PC-3 (cell line): ENCODE measurements at regions not wholly inside any gene's neighbourhood (a gene's known extent, or its start where the extent isn't known, plus 50 kb on each side); places are given as distances from the start of the nearest gene placed in this dataset.
"Not testable (repeated sequence)": the region's sequence is repeated elsewhere in the genome, so short reads cannot be mapped to it uniquely, and the experiment has no call there.

Experiments used
- ATAC-seq: fragments of 200-7000 bp; cut with Tn5 transposase; 2 replicates; pipeline ENCODE4 v1.9.1; 2020; ENCODE audit warnings: mild to moderate bottlenecking, moderate library complexity
- BruUV-seq: library from RNA; stranded (reverse); fragments of 400-500 nt; replicated peaks from 2 replicates; lab custom pipeline; 2021; lab: Mats Ljungman, UMichigan
- CTCF ChIA-PET: fragments of 300-600 bp; sonication (Branson Sonifier 250); formaldehyde crosslinking; loops from one replicate; lab custom pipeline; 2022; ENCODE audit warnings: antibody characterized with exemption; lab: Charles Lee
- POLR2A ChIA-PET: fragments of 300-600 bp; sonication (Branson Sonifier 250); formaldehyde crosslinking; loops from one replicate; lab custom pipeline; 2022; ENCODE audit warnings: antibody characterized with exemption; ENCODE audit not compliant: unreplicated experiment; lab: Charles Lee
- DNase-seq: peaks from one replicate; pipeline ENCODE4 v3.0.0-alpha.2; 2015
- H2AFZ ChIP-seq: fragments of 300-600 bp; sonication (generic); 2 replicates; pipeline ENCODE4 v1.6.0; 2016; ENCODE audit warnings: antibody characterized with exemption, low read length
- H3F3A ChIP-seq: fragments of 300-600 bp; sonication (generic); one replicate; pipeline ENCODE4 v1.6.0; 2017; ENCODE audit warnings: antibody characterized with exemption, low read length, control low read depth, mild to moderate bottlenecking; ENCODE audit not compliant: unreplicated experiment
- H3K27ac ChIP-seq: fragments of 300-600 bp; sonication (generic); 2 replicates; pipeline ENCODE4 v1.5.1; 2016; ENCODE audit warnings: mild to moderate bottlenecking, low read length
- H3K27me3 ChIP-seq: fragments of 300-600 bp; sonication (generic); 2 replicates; pipeline ENCODE4 v1.6.1; 2016; ENCODE audit warnings: low read length, mixed read lengths
- H3K36me3 ChIP-seq: fragments of 300-600 bp; sonication (generic); 2 replicates; pipeline ENCODE4 v1.6.1; 2016; ENCODE audit warnings: low read depth, mixed run types, low read length, mixed read lengths
- H3K4me1 ChIP-seq: fragments of 300-600 bp; sonication (generic); 2 replicates; pipeline ENCODE4 v1.5.1; 2016; ENCODE audit warnings: low read length; ENCODE audit not compliant: insufficient read depth
- H3K4me2 ChIP-seq: fragments of 300-600 bp; sonication (generic); 2 replicates; pipeline ENCODE4 v1.6.0; 2016; ENCODE audit warnings: low read length
- H3K4me3 ChIP-seq: fragments of 300-600 bp; sonication (generic); 2 replicates; pipeline ENCODE4 v1.5.1; 2016; ENCODE audit warnings: mild to moderate bottlenecking, low read length, mixed read lengths
- H3K79me2 ChIP-seq: fragments of 300-600 bp; sonication (generic); 2 replicates; pipeline ENCODE4 v1.6.1; 2017; ENCODE audit warnings: low read length, mixed read lengths
- H3K9ac ChIP-seq: fragments of 300-600 bp; sonication (generic); 2 replicates; pipeline ENCODE4 v1.6.0; 2016; ENCODE audit warnings: mild to moderate bottlenecking, low read length
- H3K9me2 ChIP-seq: fragments of 300-600 bp; sonication (generic); replicated peaks from 2 replicates; pipeline ENCODE4 v1.6.1; 2016; ENCODE audit warnings: mixed run types, low read length, mixed read lengths
- H3K9me3 ChIP-seq: fragments of 300-600 bp; sonication (generic); 2 replicates; pipeline ENCODE4 v1.6.1; 2016; ENCODE audit warnings: low read length, mixed read lengths
- H4K20me1 ChIP-seq: fragments of 300-600 bp; sonication (generic); 2 replicates; pipeline ENCODE4 v1.6.1; 2016; ENCODE audit warnings: low read length, mixed read lengths
- EZH2 ChIP-seq: fragments of 300-600 bp; sonication (generic); IDR thresholded peaks from one replicate; pipeline ENCODE4 v1.6.1; 2017; ENCODE audit warnings: antibody characterized with exemption, mild to moderate bottlenecking, low read length; ENCODE audit not compliant: unreplicated experiment
- EZH2phosphoT487 ChIP-seq: fragments of 300-600 bp; sonication (generic); IDR thresholded peaks from 2 replicates; pipeline ENCODE4 v1.6.1; 2018; ENCODE audit warnings: mild to moderate bottlenecking, antibody characterized with exemption, low read length, borderline replicate concordance
- intact Hi-C: fragments of 100-400 bp; cut with micrococcal nuclease; formaldehyde crosslinking; loops from 2 replicates; pipeline ENCODE4 v1.9.0; 2023
- TF ChIP-seq, protein P1 (sequence below): fragments of 300-600 bp; sonication (generic); conservative IDR thresholded peaks from 2 replicates; pipeline ENCODE4 v1.5.1; 2017; ENCODE audit warnings: antibody characterized with exemption, low read depth, mild to moderate bottlenecking, low read length

- Histone ChIP-seq H3K36me3 (no peaks in the 10 kb centered on the region), H3K4me2 (no peak overlapping the region), H4K20me1 (no peaks in the 10 kb centered on the region), H3K4me1 (no peaks in the 10 kb centered on the region), H3K79me2 (no peaks in the 10 kb centered on the region), H2AFZ (no peak overlapping the region), H3K9me2 (no peaks in the 10 kb centered on the region), H3K27me3 (no peaks in the 10 kb centered on the region), H3F3A (no peaks in the 10 kb centered on the region), H3K4me3 (no peak overlapping the region), H3K27ac (no peak overlapping the region), H3K9me3 (no peaks in the 10 kb centered on the region), H3K9ac (no peak overlapping the region)
- BruUV-seq, result no TSS peak
- no peak for ATAC-seq
- CTCF ChIA-PET, result no interaction called here
- POLR2A ChIA-PET, result no interaction called here
- DNase-seq, result no peak
- intact Hi-C loops, result no loop called here
- TF ChIP-seq, protein P1, sequence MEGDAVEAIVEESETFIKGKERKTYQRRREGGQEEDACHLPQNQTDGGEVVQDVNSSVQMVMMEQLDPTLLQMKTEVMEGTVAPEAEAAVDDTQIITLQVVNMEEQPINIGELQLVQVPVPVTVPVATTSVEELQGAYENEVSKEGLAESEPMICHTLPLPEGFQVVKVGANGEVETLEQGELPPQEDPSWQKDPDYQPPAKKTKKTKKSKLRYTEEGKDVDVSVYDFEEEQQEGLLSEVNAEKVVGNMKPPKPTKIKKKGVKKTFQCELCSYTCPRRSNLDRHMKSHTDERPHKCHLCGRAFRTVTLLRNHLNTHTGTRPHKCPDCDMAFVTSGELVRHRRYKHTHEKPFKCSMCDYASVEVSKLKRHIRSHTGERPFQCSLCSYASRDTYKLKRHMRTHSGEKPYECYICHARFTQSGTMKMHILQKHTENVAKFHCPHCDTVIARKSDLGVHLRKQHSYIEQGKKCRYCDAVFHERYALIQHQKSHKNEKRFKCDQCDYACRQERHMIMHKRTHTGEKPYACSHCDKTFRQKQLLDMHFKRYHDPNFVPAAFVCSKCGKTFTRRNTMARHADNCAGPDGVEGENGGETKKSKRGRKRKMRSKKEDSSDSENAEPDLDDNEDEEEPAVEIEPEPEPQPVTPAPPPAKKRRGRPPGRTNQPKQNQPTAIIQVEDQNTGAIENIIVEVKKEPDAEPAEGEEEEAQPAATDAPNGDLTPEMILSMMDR, result no peak
- TF ChIP-seq EZH2 (no peak), EZH2phosphoT487 (no peak)
Observed at GRCh38 chr12:38118632-38119031, 197.9 kb upstream of the ALG10B start.

DNA sequence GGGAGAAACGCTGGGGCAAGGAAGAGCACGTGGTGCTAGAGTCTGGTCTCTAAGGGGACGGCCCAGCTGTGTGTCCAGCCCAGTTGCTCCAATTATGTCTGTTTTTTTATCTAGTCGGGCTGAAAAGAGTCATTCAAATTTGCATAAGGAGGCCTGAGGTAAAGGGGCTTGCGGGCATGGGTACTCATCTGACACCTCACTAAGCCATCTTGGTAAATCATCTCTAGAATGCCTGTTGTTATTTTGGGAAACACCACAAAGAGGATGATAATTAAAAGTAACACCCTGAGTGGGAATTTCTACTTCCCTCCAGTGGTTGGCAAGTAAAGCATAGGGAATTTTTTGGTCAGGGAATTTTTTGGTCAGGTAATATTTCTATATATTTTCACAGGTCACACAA is 196.1 kb upstream of the ALG10B start:
- Histone ChIP-seq H3K9me2 (no peaks in the 10 kb centered on the region), H3F3A (no peaks in the 10 kb centered on the region), H4K20me1 (no peaks in the 10 kb centered on the region), H3K4me2 (no peak overlapping the region), H3K9ac (no peak overlapping the region), H3K4me3 (no peak overlapping the region), H3K9me3 (no peaks in the 10 kb centered on the region), H3K79me2 (no peaks in the 10 kb centered on the region), H3K4me1 (peaks cover 10% of the 10 kb centered on the region; the same call in 1 of the 2 replicates), H2AFZ (no peak overlapping the region), H3K27ac (no peak overlapping the region), H3K36me3 (no peaks in the 10 kb centered on the region), H3K27me3 (no peaks in the 10 kb centered on the region)
- DNase-seq (no peak), ATAC-seq (no peak)
- no TSS peak for BruUV-seq
- intact Hi-C loops, result no loop called here
- POLR2A ChIA-PET, result no interaction called here
- CTCF ChIA-PET, result no interaction called here
- TF ChIP-seq EZH2, result no peak
- TF ChIP-seq, protein P1, result no peak

- H3K4me2 ChIP-seq, H3K27me3 ChIP-seq, H3K4me1 ChIP-seq, intact Hi-C loops, H3F3A ChIP-seq, CTCF ChIA-PET, H3K4me3 ChIP-seq, DNase-seq, POLR2A ChIA-PET, H3K9ac ChIP-seq, H3K9me3 ChIP-seq, ATAC-seq, BruUV-seq, H3K36me3 ChIP-seq, H3K27ac ChIP-seq, H2AFZ ChIP-seq, H4K20me1 ChIP-seq, H3K79me2 ChIP-seq, H3K9me2 ChIP-seq: not testable (repeated sequence)
Observed at GRCh38 chr12:38123028-38123427, 193.5 kb upstream of the ALG10B start.
